Choroid plexus epithelial cell (primary cell): ENCODE measurements at regions not wholly inside any gene's neighbourhood (a gene's known extent, or its start where the extent isn't known, plus 50 kb on each side); places are given as distances from the start of the nearest gene placed in this dataset.

ENCODE experiments used
- DNase-seq: peaks from one replicate; pipeline ENCODE4 v3.0.0-alpha.2; 2010; ENCODE audit warnings: low read depth
- H3K4me3 ChIP-seq: 2 replicates; pipeline ENCODE4 v1.5.1; 2011; ENCODE audit warnings: low read depth, mild to moderate bottlenecking, control low read depth, low read length, moderate library complexity
- CTCF ChIP-seq: conservative IDR thresholded peaks from 2 replicates; pipeline ENCODE4 v1.5.1; 2011; ENCODE audit warnings: low read depth, mild to moderate bottlenecking, control low read depth, inconsistent platforms, low read length, moderate library complexity

- no peak for TF ChIP-seq CTCF
- DNase-seq = no peak
- no peak overlapping the region for H3K4me3 ChIP-seq
Measured at GRCh38 chr2:37833423-37833822, 91.7 kb upstream of the RMDN2 start.

- no peak overlapping the region for H3K4me3 ChIP-seq
- no peak for DNase-seq
- TF ChIP-seq CTCF = no peak
Measured at GRCh38 chr2:37836270-37836669, 88.8 kb upstream of the RMDN2 start.

- no peak for TF ChIP-seq CTCF
- no peak for DNase-seq
- no peak overlapping the region for H3K4me3 ChIP-seq
Measured at GRCh38 chr2:37836711-37837110, 88.4 kb upstream of the RMDN2 start.

- DNase-seq = no peak
- no peak overlapping the region for H3K4me3 ChIP-seq
- no peak for TF ChIP-seq CTCF
Measured at GRCh38 chr2:37837628-37838328, 87.3 kb upstream of the RMDN2 start.

- no peak for TF ChIP-seq CTCF
- no peak for DNase-seq
- H3K4me3 ChIP-seq = no peak overlapping the region
Measured at GRCh38 chr2:37838541-37839167, 86.4 kb upstream of the RMDN2 start.

- no peak for DNase-seq
- no peak overlapping the region for H3K4me3 ChIP-seq
- no peak for TF ChIP-seq CTCF
Measured at GRCh38 chr2:37839991-37840390, 85.1 kb upstream of the RMDN2 start.
